Loucy (cell line): ENCODE measurements at regions not wholly inside any gene's neighbourhood (a gene's known extent, or its start where the extent isn't known, plus 50 kb on each side); places are given as distances from the start of the nearest gene placed in this dataset.

Experiments used
- EZH2phosphoT487 ChIP-seq: fragments of 200-600 bp; IDR thresholded peaks from 2 replicates; pipeline ENCODE4 v1.6.1; 2018; ENCODE audit warnings: antibody characterized with exemption, mild to moderate bottlenecking, moderate library complexity, borderline replicate concordance
- TF ChIP-seq, protein P1 (sequence below): fragments of 200-600 bp; sonication (generic); conservative IDR thresholded peaks from 2 replicates; pipeline ENCODE4 v1.5.1; 2014; ENCODE audit warnings: mild to moderate bottlenecking, antibody characterized with exemption, low read length

DNA sequence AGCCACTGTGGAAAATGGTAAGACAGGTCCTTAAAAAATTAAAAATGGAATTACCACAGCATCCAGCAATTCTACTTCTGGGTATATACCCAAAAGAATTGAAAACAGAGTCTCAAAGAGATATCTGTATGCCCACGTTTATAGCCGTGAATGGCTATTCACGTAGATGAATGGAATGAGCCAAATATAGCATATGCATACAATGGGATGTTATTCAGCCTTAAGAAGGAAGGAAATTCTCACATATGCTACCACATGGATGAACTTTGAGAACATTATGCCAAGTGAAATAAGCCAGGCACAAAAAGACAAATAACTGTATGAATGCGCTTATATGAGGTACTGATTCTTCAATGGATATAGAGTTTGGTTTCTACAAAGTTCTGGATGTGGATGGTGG, 134.5 kb upstream of the KCNE2 start:
- TF ChIP-seq, protein P1, sequence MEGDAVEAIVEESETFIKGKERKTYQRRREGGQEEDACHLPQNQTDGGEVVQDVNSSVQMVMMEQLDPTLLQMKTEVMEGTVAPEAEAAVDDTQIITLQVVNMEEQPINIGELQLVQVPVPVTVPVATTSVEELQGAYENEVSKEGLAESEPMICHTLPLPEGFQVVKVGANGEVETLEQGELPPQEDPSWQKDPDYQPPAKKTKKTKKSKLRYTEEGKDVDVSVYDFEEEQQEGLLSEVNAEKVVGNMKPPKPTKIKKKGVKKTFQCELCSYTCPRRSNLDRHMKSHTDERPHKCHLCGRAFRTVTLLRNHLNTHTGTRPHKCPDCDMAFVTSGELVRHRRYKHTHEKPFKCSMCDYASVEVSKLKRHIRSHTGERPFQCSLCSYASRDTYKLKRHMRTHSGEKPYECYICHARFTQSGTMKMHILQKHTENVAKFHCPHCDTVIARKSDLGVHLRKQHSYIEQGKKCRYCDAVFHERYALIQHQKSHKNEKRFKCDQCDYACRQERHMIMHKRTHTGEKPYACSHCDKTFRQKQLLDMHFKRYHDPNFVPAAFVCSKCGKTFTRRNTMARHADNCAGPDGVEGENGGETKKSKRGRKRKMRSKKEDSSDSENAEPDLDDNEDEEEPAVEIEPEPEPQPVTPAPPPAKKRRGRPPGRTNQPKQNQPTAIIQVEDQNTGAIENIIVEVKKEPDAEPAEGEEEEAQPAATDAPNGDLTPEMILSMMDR: no peak
- TF ChIP-seq EZH2phosphoT487: no peak
